Cardiac septum (tissue), 1 donor: ENCODE measurements at regions not wholly inside any gene's neighbourhood (a gene's known extent, or its start where the extent isn't known, plus 50 kb on each side); places are given as distances from the start of the nearest gene placed in this dataset.

ENCODE experiments used
- DNase-seq: peaks from one replicate; pipeline ENCODE4 v3.0.0-alpha.2; 2020; ENCODE audit warnings: low spot score
- intact Hi-C: fragments of 100-400 bp; cut with DNase I; formaldehyde crosslinking; loops from one replicate; pipeline ENCODE4 v1.14.0; 2022
- donor health status: DM: no; HTN: no; CAD: no.

DNA sequence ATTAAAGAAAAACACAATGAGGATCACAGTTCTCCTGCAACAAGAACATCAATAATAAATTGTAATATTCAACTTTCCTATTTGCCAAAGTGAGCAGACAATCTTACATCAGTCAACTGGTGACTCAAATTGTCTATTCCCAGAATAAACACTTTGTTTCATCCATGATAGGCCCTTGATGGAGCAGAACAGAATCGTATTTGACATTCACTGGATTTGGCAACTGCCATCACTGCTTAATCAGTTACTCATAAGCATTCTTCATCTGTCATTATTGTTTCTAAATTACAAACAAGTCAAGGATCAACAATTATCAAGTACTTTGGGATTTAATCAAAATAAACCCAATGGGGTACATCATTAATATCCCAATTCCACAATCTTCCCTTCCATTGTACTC lies 398.4 kb downstream of the GABRG2 start:
- intact Hi-C loops: no loop called here

DNA sequence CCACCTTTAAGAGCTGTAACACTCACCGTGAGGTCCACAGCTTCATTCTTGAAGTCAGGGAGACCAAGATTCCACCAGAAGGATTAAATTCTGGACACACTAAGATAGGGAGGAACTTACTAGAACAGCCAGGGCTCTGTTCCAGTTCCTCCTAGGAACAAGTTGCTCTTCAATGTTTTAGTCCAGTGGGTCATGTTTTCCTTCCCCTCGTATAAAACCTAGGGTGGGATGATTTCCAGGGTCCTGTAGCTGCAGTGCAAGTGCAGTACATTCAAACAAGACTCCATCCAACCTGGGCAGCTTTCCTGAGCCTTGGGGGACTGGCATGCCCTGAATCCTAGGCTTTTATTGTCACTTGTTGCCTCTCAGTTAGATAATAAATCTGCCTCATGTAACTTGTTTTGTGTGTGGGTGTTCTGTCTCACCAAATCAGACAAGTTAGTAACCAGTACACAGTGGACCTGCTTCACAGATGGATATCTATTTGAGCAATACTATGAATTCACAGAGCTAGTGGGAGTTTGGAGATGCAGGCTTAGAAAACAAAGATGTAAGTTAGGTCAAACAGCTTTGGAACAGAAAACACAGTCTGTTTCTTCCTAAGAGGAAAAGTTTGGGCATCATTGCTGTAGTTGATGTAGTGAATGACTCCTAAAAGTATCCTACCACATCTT lies 405.6 kb downstream of the GABRG2 start:
- intact Hi-C loops: no loop called here
- DNase-seq: no peak

More for the DNA sequence above, 398.4 kb downstream of the GABRG2 start:
- no peak for DNase-seq

DNA sequence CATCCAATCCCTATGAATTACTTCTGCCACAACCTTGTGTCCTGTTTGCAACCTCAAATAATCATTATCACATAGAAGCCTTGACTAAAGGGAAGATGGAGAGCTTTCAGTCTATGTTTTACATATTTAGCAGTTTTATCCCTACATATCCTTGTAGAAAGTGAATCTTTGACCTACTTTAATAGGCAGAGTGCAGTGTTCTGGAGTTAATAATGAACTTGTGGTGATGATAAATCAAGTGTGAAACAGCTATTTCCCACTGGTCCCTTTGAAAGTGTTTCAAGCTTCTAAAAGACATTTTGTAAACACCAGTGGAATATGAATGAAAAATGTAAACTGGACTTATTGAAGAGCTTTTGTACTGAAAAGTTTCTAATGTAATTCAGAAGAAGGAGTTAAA lies 406.7 kb downstream of the GABRG2 start:
- no peak for DNase-seq
- intact Hi-C loops: no loop called here

DNA sequence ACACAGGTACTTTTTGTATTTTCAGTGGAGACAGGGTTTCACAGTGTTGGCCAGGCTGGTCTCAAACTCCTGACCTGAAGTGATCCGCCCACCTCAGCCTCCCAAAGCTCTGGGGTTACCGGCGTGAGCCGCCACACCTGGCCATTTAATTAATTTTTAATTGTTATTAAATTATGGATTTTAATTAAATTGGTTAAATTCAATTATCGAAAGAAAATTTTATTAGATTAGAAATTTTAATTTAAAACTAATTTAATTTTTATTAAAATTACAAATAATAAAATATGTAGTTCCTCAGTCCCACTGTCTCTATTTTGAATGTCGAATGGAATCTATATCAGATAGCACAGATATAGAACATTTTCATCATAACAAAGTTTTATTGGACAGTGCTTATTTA lies 416.5 kb downstream of the GABRG2 start:
- intact Hi-C loops: no loop called here

DNA sequence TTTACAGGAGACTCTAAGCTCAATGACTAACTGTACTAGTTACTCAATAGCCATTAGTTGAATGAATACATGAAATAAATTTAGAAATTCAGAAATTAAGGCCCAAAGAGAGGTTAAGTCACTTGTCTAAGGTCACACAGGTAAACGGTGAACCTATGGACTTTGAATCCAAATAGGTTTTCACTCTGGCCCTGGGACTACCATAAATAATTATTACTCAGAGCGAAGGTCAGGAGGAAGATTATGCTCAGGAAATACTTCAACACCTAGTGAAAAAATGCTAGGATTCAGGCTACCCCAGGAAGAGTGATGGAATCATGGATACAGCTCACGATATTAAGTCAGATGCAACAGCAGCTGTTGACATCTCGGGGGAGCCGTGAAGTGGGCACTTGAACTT lies 417.4 kb downstream of the GABRG2 start:
- intact Hi-C loops: no loop called here

More for the DNA sequence above, 416.5 kb downstream of the GABRG2 start:
- no peak for DNase-seq

DNA sequence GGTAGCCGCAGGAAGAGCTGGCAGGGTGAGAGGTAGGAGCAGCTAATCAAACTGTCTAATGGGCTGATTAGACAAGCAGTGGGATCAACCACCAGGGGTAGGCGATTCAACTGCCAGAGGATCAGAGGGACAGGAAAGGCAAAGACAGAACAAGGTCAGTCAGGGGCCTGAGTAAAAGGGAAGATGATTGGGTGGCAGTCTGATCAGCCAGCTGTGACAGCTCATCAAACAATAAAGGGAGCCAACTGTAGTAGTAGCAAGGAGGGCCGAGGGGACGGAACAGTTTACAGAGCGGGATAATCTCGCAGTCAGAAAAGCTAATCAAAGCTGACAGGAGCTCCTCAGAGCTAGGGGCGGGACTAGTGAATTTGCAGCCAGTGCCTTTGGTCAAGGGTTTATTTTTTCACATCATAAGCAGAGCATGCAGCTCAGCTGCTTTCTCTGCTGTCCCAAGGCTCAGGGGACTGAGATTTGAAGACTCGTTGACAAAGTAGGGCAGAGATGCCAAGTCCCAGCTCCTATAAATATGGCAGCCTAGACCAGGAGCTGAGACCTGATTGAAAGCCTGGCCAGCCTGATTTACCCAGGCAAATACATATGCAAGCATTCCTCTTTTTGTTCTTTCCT lies 418.2 kb downstream of the GABRG2 start:
- intact Hi-C loops: no loop called here
- no peak for DNase-seq

More for the DNA sequence above, 417.4 kb downstream of the GABRG2 start:
- DNase-seq: no peak

DNA sequence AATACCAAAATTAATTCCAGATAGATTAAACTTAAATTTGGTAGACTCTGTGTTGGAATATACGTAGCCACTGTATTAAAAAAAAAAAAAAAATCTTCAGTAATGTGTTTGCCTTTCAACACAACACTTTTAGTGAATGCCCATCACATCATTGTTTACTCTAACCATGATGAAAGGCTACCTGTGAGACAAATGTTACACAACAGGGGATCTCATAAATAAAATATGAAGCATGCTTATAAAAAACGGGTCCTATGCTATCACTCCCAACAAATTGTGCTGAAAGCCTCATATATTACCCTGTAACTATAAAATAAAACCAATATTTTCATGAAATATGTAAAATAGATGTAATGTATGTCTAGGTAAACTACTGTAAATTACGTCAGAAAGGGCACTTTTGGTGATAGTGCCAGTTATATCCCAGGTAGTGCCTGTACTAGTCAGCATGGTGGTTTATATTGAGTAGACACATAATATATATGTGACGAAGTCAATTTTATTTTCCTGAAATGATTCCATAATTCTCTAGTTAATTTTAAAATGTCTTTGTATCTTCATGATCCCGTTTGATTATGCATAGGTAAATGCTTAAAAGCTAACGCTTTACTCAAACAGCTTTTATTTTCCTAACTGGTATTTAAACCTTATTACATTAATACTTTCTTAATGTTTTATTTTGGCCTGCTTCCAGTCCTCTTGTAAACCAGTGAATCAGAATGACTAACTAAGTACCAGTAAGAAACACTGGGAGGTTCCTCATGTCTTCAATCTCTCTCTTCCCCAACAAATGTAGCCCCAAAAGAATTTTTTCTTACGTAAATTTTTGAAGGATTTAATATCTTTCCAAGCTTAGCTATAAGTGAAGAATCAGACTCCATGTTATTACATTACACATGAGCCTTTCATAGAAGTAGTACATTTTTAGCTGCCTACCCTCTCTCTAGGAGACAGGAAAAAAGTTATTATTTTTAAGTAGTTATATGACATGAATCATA lies 420.3 kb downstream of the GABRG2 start:
- DNase-seq: no peak
- intact Hi-C loops: no loop called here

DNA sequence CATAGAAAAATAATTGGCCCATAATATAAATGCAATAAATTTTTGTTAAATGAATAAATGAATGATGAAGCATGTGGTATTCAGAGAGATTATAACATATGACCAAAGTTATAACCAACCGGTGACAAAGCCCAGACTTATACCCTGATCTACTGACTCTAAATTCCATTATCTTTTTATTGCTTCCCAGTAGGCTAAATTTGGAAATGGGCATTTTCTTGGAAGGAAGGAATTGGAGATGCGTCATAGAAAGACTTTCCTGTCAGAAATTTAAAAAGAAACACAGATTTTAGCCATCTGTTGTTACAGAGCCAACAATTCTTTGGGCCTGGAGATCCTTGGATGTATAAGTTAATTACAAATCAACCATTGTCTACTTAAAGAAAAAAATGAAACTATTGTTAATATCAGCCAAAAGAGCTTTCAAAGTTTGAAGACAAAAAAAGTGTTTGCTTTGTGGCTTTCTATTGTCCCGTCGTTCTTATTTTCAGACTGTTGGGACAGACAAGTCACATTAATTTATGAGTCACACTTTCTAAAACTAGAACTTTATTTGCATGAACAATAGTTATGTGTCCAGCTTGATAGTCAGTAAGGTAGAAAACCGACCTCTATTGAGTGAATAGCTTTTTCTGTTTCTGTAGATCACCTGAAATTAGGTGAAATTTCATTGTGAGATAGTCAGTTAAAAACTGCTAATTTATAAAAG lies 428.7 kb downstream of the GABRG2 start:
- DNase-seq: no peak
- intact Hi-C loops: no loop called here

DNA sequence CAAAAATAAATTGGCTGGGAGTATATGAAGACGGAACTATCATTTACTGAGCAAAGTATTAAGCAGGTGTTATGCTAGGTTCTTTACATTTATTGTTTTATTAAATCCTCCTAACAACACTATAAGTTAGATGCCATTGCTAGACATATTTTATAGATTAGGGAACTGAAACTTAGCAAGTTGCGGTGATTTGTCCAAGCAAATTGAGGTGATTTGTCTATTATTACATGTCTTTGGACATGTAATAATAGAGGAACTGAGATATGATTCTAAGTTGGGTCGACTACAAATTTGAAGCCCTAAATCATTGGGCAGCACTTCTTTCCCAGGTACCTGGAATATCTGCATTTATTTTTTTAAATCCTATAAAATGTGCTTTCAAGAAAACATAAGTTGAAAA lies 429.9 kb downstream of the GABRG2 start:
- intact Hi-C loops: no loop called here
- no peak for DNase-seq

DNA sequence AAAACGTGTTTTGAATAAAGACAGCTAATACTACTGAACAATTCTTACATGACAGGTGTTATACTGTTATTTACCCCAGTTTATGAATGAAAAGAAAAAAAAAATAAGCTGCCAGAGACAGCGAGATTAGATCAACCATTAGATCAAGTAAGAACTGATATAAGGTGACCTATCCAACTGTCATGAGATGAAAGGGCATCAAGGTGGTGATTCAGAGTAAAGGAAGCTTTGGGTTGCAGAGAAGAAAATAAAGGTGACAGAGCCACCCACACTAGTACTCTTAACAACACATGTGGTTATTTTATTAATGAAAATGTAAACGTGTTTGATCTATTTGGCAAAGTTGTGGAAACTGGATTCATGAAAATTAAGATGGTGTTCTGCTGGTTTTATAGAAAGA lies 435.2 kb downstream of the GABRG2 start:
- no peak for DNase-seq
- intact Hi-C loops: no loop called here

DNA sequence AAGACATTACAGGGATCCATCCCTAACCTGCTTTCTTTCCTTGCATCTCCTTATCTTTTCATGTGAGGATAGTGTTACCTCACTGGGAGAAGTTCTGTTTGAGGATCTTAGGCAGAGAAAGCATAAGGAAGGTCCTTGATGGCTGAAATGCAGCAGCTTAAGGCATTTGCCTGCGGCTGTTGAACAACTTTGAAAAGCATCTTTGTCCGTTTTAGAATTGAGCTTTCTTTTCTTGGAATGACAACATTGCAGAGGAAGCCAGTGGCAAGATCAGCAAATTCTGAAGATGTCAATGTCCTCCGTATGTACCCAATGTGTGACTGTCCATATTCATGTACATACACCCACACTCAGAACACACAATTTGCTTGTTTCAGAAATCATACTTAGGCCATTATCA lies 436.2 kb downstream of the GABRG2 start:
- no peak for DNase-seq
- intact Hi-C loops: no loop called here

DNA sequence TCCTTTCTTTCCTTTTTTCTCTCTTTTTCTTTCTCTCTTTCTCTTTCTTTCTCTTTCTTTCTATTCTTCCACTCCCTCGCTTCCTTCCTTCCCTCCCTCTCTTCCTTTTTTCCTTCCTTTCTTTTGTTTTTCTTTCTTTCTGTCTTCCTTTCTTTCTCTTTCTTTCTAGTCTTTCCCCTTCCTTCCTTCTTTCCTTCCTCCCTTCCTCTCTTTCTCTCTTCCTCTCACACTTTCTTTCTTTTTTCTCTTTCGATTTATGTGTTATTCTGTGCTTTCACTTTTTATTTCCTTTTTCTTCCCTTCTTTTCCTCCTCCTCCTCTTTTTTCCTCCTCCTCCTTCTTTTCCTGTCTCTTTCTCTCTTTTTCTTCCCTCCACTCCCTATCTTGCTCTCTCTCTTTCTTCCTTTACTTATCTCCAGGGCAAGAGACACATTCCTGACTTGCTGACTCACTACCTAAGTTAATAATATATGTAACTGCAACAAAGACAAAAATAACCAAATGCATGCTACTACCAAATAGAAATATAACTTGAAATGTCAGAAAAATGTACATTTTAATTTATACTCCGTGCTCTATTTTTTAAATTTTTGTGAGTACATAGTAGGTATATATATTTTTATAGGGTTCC lies 445.5 kb downstream of the GABRG2 start:
- intact Hi-C loops: no loop called here
- DNase-seq: no peak

DNA sequence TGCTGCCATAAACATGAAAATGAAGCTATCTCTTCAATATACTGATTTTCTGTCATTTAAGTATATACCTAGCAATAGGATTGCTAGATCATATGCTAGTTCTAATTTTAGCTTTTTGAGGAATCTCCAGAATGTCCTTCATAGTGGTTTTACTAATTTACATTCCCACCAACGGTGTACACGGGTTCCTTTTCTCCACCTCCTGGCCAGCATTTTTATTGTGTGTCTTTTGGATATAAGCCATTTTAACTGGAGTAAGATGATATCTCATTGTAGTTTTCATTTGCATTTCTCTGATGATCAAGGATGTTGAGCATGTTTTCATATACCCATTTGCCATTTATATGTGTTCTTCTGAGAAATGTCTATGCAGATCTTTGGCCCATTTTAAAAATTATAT lies 446.5 kb downstream of the GABRG2 start:
- no peak for DNase-seq
- intact Hi-C loops: no loop called here

DNA sequence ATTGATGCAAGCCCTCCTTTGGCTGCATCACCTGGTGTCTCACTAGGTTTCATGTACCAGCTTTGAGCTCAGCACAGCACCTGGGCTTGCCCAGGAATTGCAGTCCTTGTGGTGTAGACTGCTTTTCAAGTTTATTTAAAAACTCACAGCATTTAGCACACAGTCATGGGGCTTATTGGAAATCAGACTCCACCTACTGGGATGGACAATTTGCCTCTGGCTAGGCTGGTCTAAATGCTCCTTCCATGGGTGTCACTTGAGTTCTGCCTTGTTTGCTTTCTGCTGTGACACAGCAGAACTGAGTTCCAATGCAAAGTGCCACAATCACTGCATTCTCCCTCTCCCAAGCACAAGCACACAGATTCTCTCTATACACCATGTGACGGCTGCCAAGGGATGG lies 453.3 kb downstream of the GABRG2 start:
- no peak for DNase-seq
- intact Hi-C loops: no loop called here

DNA sequence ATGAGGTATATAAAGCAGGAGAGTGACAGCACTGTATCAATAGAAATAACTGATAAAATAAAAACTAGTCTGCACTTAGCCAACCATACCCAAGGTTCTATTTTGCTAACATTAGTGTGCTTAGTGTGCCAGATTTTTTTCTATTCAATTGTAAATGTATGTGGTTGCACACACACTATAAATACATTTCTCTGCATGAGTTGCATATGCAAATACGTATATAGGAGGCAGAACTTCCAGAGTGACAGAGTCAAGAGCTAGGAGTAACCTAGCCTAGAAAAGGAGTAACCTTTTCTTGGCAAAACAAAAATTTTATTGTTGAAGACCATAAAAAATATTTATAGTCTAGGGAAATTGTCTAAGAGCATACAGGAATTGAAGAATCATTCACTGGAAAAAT lies 461.6 kb downstream of the GABRG2 start:
- no peak for DNase-seq
- intact Hi-C loops: no loop called here

DNA sequence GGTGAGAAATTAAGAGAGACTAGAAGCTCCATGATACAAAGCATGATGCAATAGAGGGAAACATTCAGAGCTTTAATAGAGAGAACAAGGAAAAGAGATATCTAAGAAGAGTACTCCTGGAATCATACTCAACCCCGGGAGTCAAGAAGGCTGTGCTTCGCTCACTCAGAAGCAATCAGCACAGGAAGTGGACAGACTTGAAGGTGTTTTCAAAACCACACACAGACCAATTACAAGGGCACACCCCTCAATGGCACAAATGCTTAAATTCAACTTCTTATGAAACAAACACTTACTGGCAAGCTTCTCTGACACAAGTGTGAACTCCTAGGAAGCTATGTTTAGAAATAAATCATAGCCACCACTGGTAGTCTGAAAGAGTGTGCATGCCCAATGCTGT lies 462.3 kb downstream of the GABRG2 start:
- intact Hi-C loops: no loop called here
- DNase-seq: no peak

DNA sequence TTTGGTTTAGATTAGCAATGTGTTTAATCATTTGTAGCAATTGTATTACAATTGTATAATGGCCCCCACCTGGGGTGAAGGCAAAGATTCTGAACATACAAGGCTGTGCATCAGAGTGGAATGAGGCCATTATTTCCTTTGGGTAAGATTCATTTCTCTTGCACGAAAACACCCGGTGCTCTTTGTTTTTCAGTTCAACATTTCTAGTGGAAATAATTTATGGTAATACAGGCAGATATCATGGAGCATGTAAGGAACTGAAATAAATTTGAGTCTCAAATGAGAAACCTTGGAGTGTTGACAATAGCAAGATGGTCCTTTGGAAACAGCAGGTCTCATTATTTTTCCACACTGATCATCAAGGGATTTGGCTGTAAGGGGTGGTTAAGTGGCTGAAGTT lies 475.9 kb downstream of the GABRG2 start:
- intact Hi-C loops: no loop called here
- no peak for DNase-seq

DNA sequence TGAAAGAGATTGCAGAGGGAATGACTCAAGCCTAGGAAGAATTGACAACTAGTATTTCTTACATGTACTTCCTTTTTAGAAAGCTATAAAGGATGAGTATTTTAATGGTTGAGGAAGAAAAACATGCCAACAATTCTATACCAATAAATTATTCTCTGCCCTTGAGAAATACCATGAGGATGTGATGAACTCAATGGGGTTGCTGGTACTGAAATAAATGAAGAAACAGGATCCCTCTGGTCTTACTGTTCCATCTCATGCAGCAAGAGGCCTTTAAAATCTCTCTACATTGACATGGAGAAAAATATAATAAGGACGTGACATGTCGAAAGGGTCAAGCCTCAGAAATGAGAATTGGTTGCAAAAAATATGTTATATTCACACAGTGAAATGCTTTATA lies 477.3 kb downstream of the GABRG2 start:
- intact Hi-C loops: no loop called here
- DNase-seq: no peak

DNA sequence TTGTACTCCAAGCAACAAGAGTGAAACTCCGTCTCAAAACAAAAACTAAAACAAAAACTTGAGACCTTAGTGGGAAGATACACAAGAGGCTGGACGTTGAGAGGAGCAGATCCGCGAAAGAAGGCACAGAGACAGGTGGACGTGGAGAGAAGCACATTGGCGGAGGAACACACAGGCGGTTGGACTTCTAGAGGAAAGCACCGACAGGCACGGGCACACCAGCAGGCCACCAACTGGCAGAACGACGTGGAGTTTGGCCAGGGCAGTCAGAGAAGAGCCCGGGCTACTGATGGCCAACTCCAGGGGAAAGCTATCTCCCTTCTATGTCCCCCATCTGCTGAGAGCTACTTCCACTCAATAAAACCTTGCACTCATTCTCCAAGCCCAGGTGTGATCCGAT lies 482.7 kb downstream of the GABRG2 start:
- intact Hi-C loops: no loop called here
- no peak for DNase-seq

DNA sequence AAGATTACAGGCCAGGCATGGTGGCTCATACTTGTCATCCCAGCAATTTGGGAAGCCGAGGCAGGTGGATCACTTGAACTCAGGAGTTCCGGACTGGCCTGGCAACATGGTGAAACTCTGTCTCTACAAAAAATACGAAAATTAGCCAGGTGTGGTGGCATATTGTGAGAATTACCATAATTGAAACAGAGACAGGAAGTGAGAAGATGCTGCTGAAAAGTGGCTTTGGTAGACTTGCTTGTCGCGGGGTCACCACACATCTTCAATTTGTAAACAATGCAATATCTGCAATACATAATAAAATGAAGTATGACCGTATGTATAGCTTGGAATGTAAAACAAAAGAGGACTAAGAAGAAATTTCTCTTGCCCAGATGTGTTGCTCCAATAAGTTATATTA lies 490.5 kb downstream of the GABRG2 start:
- DNase-seq: no peak
- intact Hi-C loops: no loop called here
